Activated CD8-positive, alpha-beta memory T cell treated with anti-CD3 and anti-CD28 coated beads for 24 hours (primary cell): ENCODE measurements at regions not wholly inside any gene's neighbourhood (a gene's known extent, or its start where the extent isn't known, plus 50 kb on each side); places are given as distances from the start of the nearest gene placed in this dataset.
A peak's percentile ranks its signal among the peaks of the same experiment; 100 is the strongest.
"Not testable (repeated sequence)": the region's sequence is repeated elsewhere in the genome, so short reads cannot be mapped to it uniquely, and the experiment has no call there.

Experiments
- DNase-seq: peaks from one replicate; pipeline ENCODE4 v3.0.0-alpha.2; 2020

- peak; percentile 37 for DNase-seq
These were observed 131.3 kb downstream of the LPIN1 start for GRCh38 chr2:11877764-11878163.

GRCh38 chr2:11885253-11885652, 138.8 kb downstream of the LPIN1 start:
- DNase-seq: not testable (repeated sequence)

- peak; percentile 19 for DNase-seq
These were observed 140.5 kb downstream of the LPIN1 start for GRCh38 chr2:11886899-11887298.

- no peak for DNase-seq
These were observed 142.8 kb downstream of the LPIN1 start for GRCh38 chr2:11889101-11889850.

- no peak for DNase-seq
These were observed 143.4 kb downstream of the LPIN1 start for GRCh38 chr2:11889854-11890253.

GRCh38 chr2:11891028-11891427, 144.6 kb downstream of the LPIN1 start:
- no peak for DNase-seq

GRCh38 chr2:11891671-11892440, 145.4 kb downstream of the LPIN1 start:
- DNase-seq: no peak

GRCh38 chr2:11896386-11896785, 150.0 kb downstream of the LPIN1 start:
- DNase-seq: no peak

- no peak for DNase-seq
These were observed 152.1 kb downstream of the LPIN1 start for GRCh38 chr2:11898576-11898975.

GRCh38 chr2:11899264-11899818, 152.9 kb downstream of the LPIN1 start:
- peak; percentile 44 for DNase-seq

GRCh38 chr2:11900891-11901290, 154.5 kb downstream of the LPIN1 start:
- not testable (repeated sequence) for DNase-seq

- DNase-seq: no peak
These were observed 155.1 kb downstream of the LPIN1 start for GRCh38 chr2:11901351-11902069.

- no peak for DNase-seq
These were observed 156.7 kb downstream of the LPIN1 start for GRCh38 chr2:11903085-11903606.

GRCh38 chr2:11904029-11904428, 157.6 kb downstream of the LPIN1 start:
- no peak for DNase-seq

GRCh38 chr2:11904941-11905340, 158.5 kb downstream of the LPIN1 start:
- DNase-seq: no peak

GRCh38 chr2:11907190-11907589, 160.8 kb downstream of the LPIN1 start:
- DNase-seq: no peak

- no peak for DNase-seq
These were observed 164.5 kb downstream of the LPIN1 start for GRCh38 chr2:11910971-11911370.

GRCh38 chr2:11912980-11913379, 166.5 kb downstream of the LPIN1 start:
- DNase-seq: no peak

GRCh38 chr2:11914455-11914854, 168.0 kb downstream of the LPIN1 start:
- no peak for DNase-seq

- DNase-seq: no peak
These were observed 169.2 kb downstream of the LPIN1 start for GRCh38 chr2:11915650-11916049.

- DNase-seq: no peak
These were observed 173.5 kb downstream of the LPIN1 start for GRCh38 chr2:11919953-11920352.

- no peak for DNase-seq
These were observed 174.7 kb downstream of the LPIN1 start for GRCh38 chr2:11920993-11921583.

- no peak for DNase-seq
These were observed 175.9 kb downstream of the LPIN1 start for GRCh38 chr2:11922294-11922693.
